IMR-90 (cell line): ENCODE measurements at regions not wholly inside any gene's neighbourhood (a gene's known extent, or its start where the extent isn't known, plus 50 kb on each side); places are given as distances from the start of the nearest gene placed in this dataset.

Experiments used
- ATAC-seq: fragments of 200-7000 bp; cut with Tn5 transposase; 2 replicates; pipeline ENCODE4 v1.9.1; 2020; ENCODE audit warnings: low read depth, mild to moderate bottlenecking, moderate library complexity
- BruUV-seq: library from RNA; stranded (reverse); fragments of 400-500 nt; replicated peaks from 2 replicates; lab custom pipeline; 2021; lab: Mats Ljungman, UMichigan
- CTCF ChIA-PET: fragments of 300-600 bp; formaldehyde crosslinking; extraction: SDS; loops from one replicate; lab custom pipeline; 2021; ENCODE audit warnings: antibody characterized with exemption; lab: Yijun Ruan, JAX
- POLR2A ChIA-PET: fragments of 300-600 bp; sonication (Branson Sonifier 250); formaldehyde crosslinking; loops from one replicate; lab custom pipeline; 2022; ENCODE audit warnings: antibody characterized with exemption; ENCODE audit not compliant: unreplicated experiment; lab: Charles Lee
- DNase-seq: peaks from one replicate; pipeline ENCODE4 v3.0.0; 2013
- H2AFZ ChIP-seq: replicated peaks from 2 replicates; pipeline ENCODE3; 2013; ENCODE audit warnings: low read length, mild to moderate bottlenecking; ENCODE audit not compliant: poor library complexity
- H2AK5ac ChIP-seq: 2 replicates; pipeline ENCODE4 v1.6.1; 2013; ENCODE audit warnings: low read depth, low read length, inconsistent platforms
- H2AK9ac ChIP-seq: replicated peaks from 2 replicates; pipeline ENCODE3; 2013; ENCODE audit warnings: mild to moderate bottlenecking, low read depth, low read length, moderate library complexity; ENCODE audit not compliant: poor library complexity
- H2BK120ac ChIP-seq: 2 replicates; pipeline ENCODE4 v1.6.1; 2013; ENCODE audit warnings: low read depth, low read length, inconsistent platforms
- H2BK15ac ChIP-seq: 3 replicates; pipeline ENCODE4 v1.6.1; 2013; ENCODE audit warnings: low read depth, low read length, inconsistent platforms
- H2BK20ac ChIP-seq: 2 replicates; pipeline ENCODE4 v1.6.1; 2013; ENCODE audit warnings: low read depth, mild to moderate bottlenecking, inconsistent platforms, low read length, moderate library complexity
- H2BK5ac ChIP-seq: 2 replicates; pipeline ENCODE4 v1.6.1; 2013; ENCODE audit warnings: mild to moderate bottlenecking, low read depth, low read length, inconsistent platforms; ENCODE audit not compliant: poor library complexity, severe bottlenecking
- H3K14ac ChIP-seq: replicated peaks from 2 replicates; pipeline ENCODE4 v1.6.1; 2013; ENCODE audit warnings: low read depth, low read length, inconsistent platforms
- H3K18ac ChIP-seq: 2 replicates; pipeline ENCODE4 v1.6.1; 2013; ENCODE audit warnings: low read depth, low read length, control low read depth
- H3K23ac ChIP-seq: 2 replicates; pipeline ENCODE4 v1.6.1; 2013; ENCODE audit warnings: low read depth, low read length, inconsistent platforms
- H3K27ac ChIP-seq: 2 replicates; pipeline ENCODE4 v1.5.1; 2013; ENCODE audit warnings: mild to moderate bottlenecking, control low read depth, low read length; ENCODE audit not compliant: insufficient read depth
- H3K27me3 ChIP-seq: 2 replicates; pipeline ENCODE4 v1.6.1; 2013; ENCODE audit warnings: low read length; ENCODE audit not compliant: control insufficient read depth, insufficient read depth
- H3K36me3 ChIP-seq: 2 replicates; pipeline ENCODE4 v1.6.1; 2013; ENCODE audit warnings: low read length, mixed read lengths; ENCODE audit not compliant: control insufficient read depth, insufficient read depth
- H3K4ac ChIP-seq: 2 replicates; pipeline ENCODE4 v1.6.1; 2013; ENCODE audit warnings: low read depth, low read length, inconsistent platforms
- H3K4me1 ChIP-seq: 2 replicates; pipeline ENCODE4 v1.6.1; 2013; ENCODE audit warnings: low read length, mixed read lengths; ENCODE audit not compliant: control insufficient read depth, insufficient read depth
- H3K4me2 ChIP-seq: 2 replicates; pipeline ENCODE4 v1.6.1; 2013; ENCODE audit warnings: low read depth, mild to moderate bottlenecking, control low read depth, low read length, moderate library complexity
- H3K4me3 ChIP-seq: 2 replicates; pipeline ENCODE4 v1.5.1; 2013; ENCODE audit warnings: low read depth, mild to moderate bottlenecking, control low read depth, low read length, moderate library complexity; ENCODE audit not compliant: insufficient read depth
- H3K56ac ChIP-seq: 2 replicates; pipeline ENCODE4 v1.6.1; 2013; ENCODE audit warnings: low read length, inconsistent platforms; ENCODE audit not compliant: insufficient read depth; ENCODE audit errors: extremely low read depth
- H3K79me1 ChIP-seq, 2 experiments: 2 replicates each; pipeline ENCODE4 v1.6.1; 2013; ENCODE audit warnings: low read length in 2 of 2, inconsistent platforms in 1 of 2, low read depth in 1 of 2
- H3K9ac ChIP-seq: 2 replicates; pipeline ENCODE4 v1.6.1; 2013; ENCODE audit warnings: low read depth, low read length, control low read depth
- H3K9me1 ChIP-seq: 2 replicates; pipeline ENCODE4 v1.6.1; 2013; ENCODE audit warnings: low read length, inconsistent platforms; ENCODE audit not compliant: insufficient read depth
- H3K9me3 ChIP-seq: 2 replicates; pipeline ENCODE4 v1.6.1; 2013; ENCODE audit warnings: low read length; ENCODE audit not compliant: control insufficient read depth, insufficient read depth
- H4K20me1 ChIP-seq: 2 replicates; pipeline ENCODE4 v1.6.1; 2013; ENCODE audit warnings: low read length, inconsistent platforms; ENCODE audit not compliant: insufficient read depth
- H4K5ac ChIP-seq: 2 replicates; pipeline ENCODE4 v1.6.1; 2013; ENCODE audit warnings: mild to moderate bottlenecking, low read depth, low read length, control low read depth
- H4K8ac ChIP-seq, 2 experiments: 2 replicates each; pipeline ENCODE4 v1.6.1; 2013; ENCODE audit warnings: low read depth in 2 of 2, low read length in 2 of 2, control low read depth in 1 of 2, inconsistent platforms in 1 of 2
- H4K91ac ChIP-seq: 2 replicates; pipeline ENCODE4 v1.6.1; 2013; ENCODE audit warnings: low read depth, low read length, inconsistent platforms; ENCODE audit not compliant: insufficient read depth
- BHLHE40 ChIP-seq: fragments of 150-350 bp; IDR thresholded peaks from 2 replicates; pipeline ENCODE4 v1.6.1; 2016; ENCODE audit warnings: mild to moderate bottlenecking, low read depth, low read length
- CEBPB ChIP-seq: IDR thresholded peaks from 2 replicates; pipeline ENCODE4 v1.6.1; 2012; ENCODE audit warnings: low read depth, low read length, improper control_type of control experiment
- CHD1 ChIP-seq: IDR thresholded peaks from 2 replicates; pipeline ENCODE4 v1.6.1; 2012; ENCODE audit warnings: low read depth, low read length, improper control_type of control experiment
- FOS ChIP-seq: fragments of 150-350 bp; IDR thresholded peaks from 2 replicates; pipeline ENCODE4 v1.6.1; 2016; ENCODE audit warnings: low read depth, low read length
- MAZ ChIP-seq: IDR thresholded peaks from 2 replicates; pipeline ENCODE4 v1.6.1; 2012; ENCODE audit warnings: low read depth, mild to moderate bottlenecking, low read length, improper control_type of control experiment, moderate library complexity, borderline replicate concordance
- MXI1 ChIP-seq: IDR thresholded peaks from 2 replicates; pipeline ENCODE4 v1.6.1; 2012; ENCODE audit warnings: low read depth, mild to moderate bottlenecking, low read length, moderate library complexity, borderline replicate concordance
- NFE2L2 ChIP-seq: fragments of 150-350 bp; IDR thresholded peaks from 2 replicates; pipeline ENCODE4 v1.6.1; 2016; ENCODE audit warnings: low read depth, mild to moderate bottlenecking, low read length
- POLR2A ChIP-seq: IDR thresholded peaks from 2 replicates; pipeline ENCODE4 v1.6.1; 2012; ENCODE audit warnings: mild to moderate bottlenecking, low read depth, low read length
- RAD21 ChIP-seq: IDR thresholded peaks from 2 replicates; pipeline ENCODE4 v1.6.1; 2012; ENCODE audit warnings: low read length, improper control_type of control experiment
- SMC3 ChIP-seq: fragments of 150-350 bp; IDR thresholded peaks from 2 replicates; pipeline ENCODE4 v1.6.1; 2016; ENCODE audit warnings: low read depth, mild to moderate bottlenecking, antibody characterized with exemption, low read length, moderate library complexity
- WGBS, 2 experiments: methylation state at CpG; one replicate each; pipeline versions ENCODE4 v1.1.5 to v1.1.7; 2013; ENCODE audit warnings: missing lambda C conversion rate in 2 of 2; ENCODE audit not compliant: insufficient read length in 1 of 2; ENCODE audit errors: extremely low coverage in 2 of 2; 5-methylcytosine and 5-hydroxymethylcytosine counted together
- dilution Hi-C: fragments of 300-500 bp; cut with HindIII; formaldehyde crosslinking; loops from one replicate; pipeline ENCODE4 v1.14.3; 2018; ENCODE audit warnings: low sequenced_read_pairs; ENCODE audit not compliant: unreplicated experiment
- in situ Hi-C: fragments of 300-500 bp; cut with MboI; formaldehyde crosslinking; loops from 3 replicates; pipeline ENCODE4 v1.14.3; 2019; ENCODE audit warnings: low sequenced_read_pairs, inconsistent platforms, mixed read lengths
- intact Hi-C: fragments of 100-400 bp; cut with micrococcal nuclease; formaldehyde crosslinking; loops from 2 replicates; pipeline ENCODE4 v1.10.0; 2022
- TF ChIP-seq, protein P1 (sequence below): fragments of 150-350 bp; IDR thresholded peaks from 2 replicates; pipeline ENCODE4 v1.6.1; 2016; ENCODE audit warnings: low read depth, mild to moderate bottlenecking, low read length, moderate library complexity, borderline replicate concordance
- TF ChIP-seq, protein P2 (sequence below): fragments of 150-350 bp; IDR thresholded peaks from 2 replicates; pipeline ENCODE4 v1.6.1; 2017; ENCODE audit warnings: mild to moderate bottlenecking, antibody characterized with exemption, low read length, low read depth

DNA sequence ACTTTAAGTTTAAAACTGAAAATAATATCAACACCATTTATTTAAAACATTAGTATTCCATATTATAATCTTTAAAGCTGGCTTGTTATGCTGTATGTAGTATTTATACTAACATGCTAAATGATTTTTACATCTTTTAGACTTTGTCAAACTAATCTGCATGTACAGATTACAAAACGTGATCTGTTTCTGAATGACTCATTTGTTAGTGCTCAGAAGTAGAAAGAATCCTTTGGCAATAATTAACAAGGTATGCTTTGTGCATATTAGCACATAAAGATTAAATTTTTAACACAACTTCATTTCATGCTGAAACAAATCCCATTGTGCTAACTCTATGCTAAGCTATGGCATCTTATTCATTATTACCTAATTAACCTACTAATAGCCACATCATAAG lies 242.4 kb downstream of the BARHL2 start:
- no peak overlapping the region for H3K9ac ChIP-seq
- H2BK5ac ChIP-seq, result no peak overlapping the region
- H3K4me1 ChIP-seq, result no peaks in the 10 kb centered on the region
- ChIA-PET POLR2A (no interaction called here), CTCF (no interaction called here)
- no peak for TF ChIP-seq MXI1
- TF ChIP-seq FOS, result no peak
- TF ChIP-seq, protein P1, sequence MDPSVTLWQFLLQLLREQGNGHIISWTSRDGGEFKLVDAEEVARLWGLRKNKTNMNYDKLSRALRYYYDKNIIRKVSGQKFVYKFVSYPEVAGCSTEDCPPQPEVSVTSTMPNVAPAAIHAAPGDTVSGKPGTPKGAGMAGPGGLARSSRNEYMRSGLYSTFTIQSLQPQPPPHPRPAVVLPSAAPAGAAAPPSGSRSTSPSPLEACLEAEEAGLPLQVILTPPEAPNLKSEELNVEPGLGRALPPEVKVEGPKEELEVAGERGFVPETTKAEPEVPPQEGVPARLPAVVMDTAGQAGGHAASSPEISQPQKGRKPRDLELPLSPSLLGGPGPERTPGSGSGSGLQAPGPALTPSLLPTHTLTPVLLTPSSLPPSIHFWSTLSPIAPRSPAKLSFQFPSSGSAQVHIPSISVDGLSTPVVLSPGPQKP, result no peak
- no peak for TF ChIP-seq MAZ
- no peak for TF ChIP-seq BHLHE40
- no peak for TF ChIP-seq POLR2A
- no peak for TF ChIP-seq RAD21
- TF ChIP-seq CEBPB, result no peak
- TF ChIP-seq, protein P2, sequence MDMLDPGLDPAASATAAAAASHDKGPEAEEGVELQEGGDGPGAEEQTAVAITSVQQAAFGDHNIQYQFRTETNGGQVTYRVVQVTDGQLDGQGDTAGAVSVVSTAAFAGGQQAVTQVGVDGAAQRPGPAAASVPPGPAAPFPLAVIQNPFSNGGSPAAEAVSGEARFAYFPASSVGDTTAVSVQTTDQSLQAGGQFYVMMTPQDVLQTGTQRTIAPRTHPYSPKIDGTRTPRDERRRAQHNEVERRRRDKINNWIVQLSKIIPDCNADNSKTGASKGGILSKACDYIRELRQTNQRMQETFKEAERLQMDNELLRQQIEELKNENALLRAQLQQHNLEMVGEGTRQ, result no peak
- TF ChIP-seq SMC3, result no peak
- TF ChIP-seq NFE2L2, result no peak
- no peak for TF ChIP-seq CHD1
- no peaks in the 10 kb centered on the region for H3K9me1 ChIP-seq
- H3K4ac ChIP-seq, result no peak overlapping the region
- no peak overlapping the region for H3K27ac ChIP-seq
- H3K18ac ChIP-seq, result no peak overlapping the region
- no peak overlapping the region for H2BK20ac ChIP-seq
- in situ Hi-C loops, result no loop called here
- H3K56ac ChIP-seq, result no peak overlapping the region
- H3K27me3 ChIP-seq, result no peaks in the 10 kb centered on the region
- H3K4me2 ChIP-seq, result no peak overlapping the region
- H4K20me1 ChIP-seq, result no peaks in the 10 kb centered on the region
- no peak overlapping the region for H2AFZ ChIP-seq
- ATAC-seq, result no peak
- no peak for DNase-seq
- H3K36me3 ChIP-seq, result no peaks in the 10 kb centered on the region
- no peak overlapping the region for H2AK5ac ChIP-seq
- intact Hi-C loops, result no loop called here
- H2BK15ac ChIP-seq, result no peak overlapping the region
- no peak overlapping the region for H4K5ac ChIP-seq
- no peak overlapping the region for H3K14ac ChIP-seq
- H3K79me1 ChIP-seq, result no peaks in the 10 kb centered on the region
- H4K8ac ChIP-seq, result no peak overlapping the region
- H3K4me3 ChIP-seq, result no peak overlapping the region
- H4K91ac ChIP-seq, result no peak overlapping the region
- BruUV-seq, result no TSS peak
- WGBS, 2 experiments, result no CpG with 5 or more reads among the region's 1 CpG
- no peak overlapping the region for H2BK120ac ChIP-seq
- H2AK9ac ChIP-seq, result no peak overlapping the region
- H3K9me3 ChIP-seq, result no peaks in the 10 kb centered on the region
- dilution Hi-C loops, result no loop called here
- no peak overlapping the region for H3K23ac ChIP-seq
